Hepatocyte (in vitro differentiated cells): ENCODE measurements at regions not wholly inside any gene's neighbourhood (a gene's known extent, or its start where the extent isn't known, plus 50 kb on each side); places are given as distances from the start of the nearest gene placed in this dataset.
"Not testable (repeated sequence)": the region's sequence is repeated elsewhere in the genome, so short reads cannot be mapped to it uniquely, and the experiment has no call there.

ENCODE experiments used
- DNase-seq: peaks from one replicate; pipeline ENCODE4 v3.0.0-alpha.2; 2016; ENCODE audit warnings: low spot score
- H2AFZ ChIP-seq: fragments of 200-600 bp; sonication (generic); 2 replicates; pipeline ENCODE4 v1.6.0; 2016; ENCODE audit warnings: antibody characterized with exemption, mild to moderate bottlenecking
- H3K27ac ChIP-seq: fragments of 200-600 bp; sonication (generic); 2 replicates; pipeline ENCODE4 v1.5.1; 2016; ENCODE audit warnings: mild to moderate bottlenecking
- H3K27me3 ChIP-seq: fragments of 200-600 bp; sonication (generic); 2 replicates; pipeline ENCODE4 v1.6.1; 2016
- H3K36me3 ChIP-seq: fragments of 200-600 bp; sonication (generic); replicated peaks from 2 replicates; pipeline ENCODE4 v1.5.1; 2016; ENCODE audit warnings: low read depth; ENCODE audit not compliant: insufficient read depth
- H3K4me1 ChIP-seq: fragments of 200-600 bp; sonication (generic); 2 replicates; pipeline ENCODE4 v1.5.1; 2016; ENCODE audit warnings: mild to moderate bottlenecking, moderate library complexity; ENCODE audit not compliant: insufficient read depth
- H3K4me2 ChIP-seq: fragments of 200-600 bp; sonication (generic); 2 replicates; pipeline ENCODE4 v1.6.0; 2016
- H3K4me3 ChIP-seq: fragments of 200-600 bp; sonication (generic); 2 replicates; pipeline ENCODE4 v1.5.1; 2016; ENCODE audit warnings: mild to moderate bottlenecking
- H3K79me2 ChIP-seq: fragments of 200-600 bp; sonication (generic); 2 replicates; pipeline ENCODE4 v1.6.0; 2017; ENCODE audit warnings: mild to moderate bottlenecking
- H3K9me2 ChIP-seq: fragments of 200-600 bp; sonication (generic); replicated peaks from 2 replicates; pipeline ENCODE4 v1.6.0; 2017; ENCODE audit warnings: mild to moderate bottlenecking; ENCODE audit not compliant: insufficient read depth
- H3K9me3 ChIP-seq: fragments of 200-600 bp; sonication (generic); 2 replicates; pipeline ENCODE4 v1.5.1; 2016; ENCODE audit warnings: low read depth, mild to moderate bottlenecking
- H4K20me1 ChIP-seq: fragments of 200-600 bp; sonication (generic); 2 replicates; pipeline ENCODE4 v1.6.0; 2016; ENCODE audit warnings: mild to moderate bottlenecking; ENCODE audit not compliant: insufficient read depth, poor library complexity, severe bottlenecking
- CTCF ChIP-seq: fragments of 200-600 bp; sonication (generic); IDR thresholded peaks from 2 replicates; pipeline ENCODE4 v1.5.1; 2016; ENCODE audit warnings: antibody characterized with exemption, mild to moderate bottlenecking; ENCODE audit not compliant: poor library complexity
- EZH2 ChIP-seq: fragments of 200-600 bp; sonication (generic); IDR thresholded peaks from 2 replicates; pipeline ENCODE4 v1.6.1; 2016; ENCODE audit warnings: antibody characterized with exemption, mild to moderate bottlenecking, borderline replicate concordance
- EZH2phosphoT487 ChIP-seq: fragments of 200-600 bp; sonication (generic); IDR thresholded peaks from one replicate; pipeline ENCODE4 v1.6.1; 2018; ENCODE audit warnings: antibody characterized with exemption, mild to moderate bottlenecking, low read depth, moderate library complexity; ENCODE audit not compliant: unreplicated experiment, severe bottlenecking
- WGBS: methylation state at CpG from one replicate; pipeline ENCODE4 v1.1.6; 2016; ENCODE audit warnings: low lambda C conversion rate; ENCODE audit errors: missing lambda C conversion rate; 5-methylcytosine and 5-hydroxymethylcytosine counted together

- Histone ChIP-seq H3K4me3 (no peak overlapping the region), H3K9me3 (no peaks in the 10 kb centered on the region), H2AFZ (no peak overlapping the region), H4K20me1 (no peaks in the 10 kb centered on the region), H3K27me3 (no peaks in the 10 kb centered on the region), H3K36me3 (no peaks in the 10 kb centered on the region), H3K4me1 (no peaks in the 10 kb centered on the region), H3K27ac (no peak overlapping the region), H3K79me2 (no peaks in the 10 kb centered on the region), H3K9me2 (no peaks in the 10 kb centered on the region), H3K4me2 (no peak overlapping the region)
- WGBS = 79% methylated on average over 14 of the region's 14 CpGs
- TF ChIP-seq CTCF = no peak
- TF ChIP-seq EZH2phosphoT487 = no peak
- no peak for TF ChIP-seq EZH2
- no peak for DNase-seq
These were observed 94.3 kb upstream of the YWHAQ start for GRCh38 chr2:9725106-9725505.

- not testable (repeated sequence) for H3K4me1 ChIP-seq, H3K36me3 ChIP-seq, H3K27ac ChIP-seq, H4K20me1 ChIP-seq, H3K4me2 ChIP-seq, H3K9me2 ChIP-seq, H3K79me2 ChIP-seq, H3K4me3 ChIP-seq, H2AFZ ChIP-seq, H3K9me3 ChIP-seq, H3K27me3 ChIP-seq, DNase-seq
- WGBS = 100% methylated on average over 3 of the region's 3 CpGs
These were observed 95.2 kb upstream of the YWHAQ start for GRCh38 chr2:9726016-9726415.

GRCh38 chr2:9730523-9730922 lies 99.7 kb upstream of the YWHAQ start:
- not testable (repeated sequence) for H3K9me3 ChIP-seq, H3K9me2 ChIP-seq, H3K79me2 ChIP-seq, H3K4me2 ChIP-seq, H3K4me1 ChIP-seq, H2AFZ ChIP-seq, H3K27me3 ChIP-seq, H3K4me3 ChIP-seq, H3K27ac ChIP-seq, H3K36me3 ChIP-seq, H4K20me1 ChIP-seq, DNase-seq
- 83% methylated on average over 4 of the region's 4 CpGs for WGBS

- peaks cover 4% of the 10 kb centered on the region for H3K9me3 ChIP-seq
These were observed 102.0 kb upstream of the YWHAQ start for GRCh38 chr2:9732824-9733223.

More at GRCh38 chr2:9732824-9733223, 102.0 kb upstream of the YWHAQ start:
- no peak for DNase-seq
- Histone ChIP-seq H3K27ac (no peak overlapping the region), H2AFZ (no peak overlapping the region), H3K4me3 (no peak overlapping the region), H3K27me3 (no peaks in the 10 kb centered on the region), H3K79me2 (no peaks in the 10 kb centered on the region), H3K4me1 (no peaks in the 10 kb centered on the region), H3K9me2 (no peaks in the 10 kb centered on the region), H3K36me3 (no peaks in the 10 kb centered on the region), H4K20me1 (no peaks in the 10 kb centered on the region), H3K4me2 (no peak overlapping the region)
- TF ChIP-seq EZH2phosphoT487 (no peak), CTCF (no peak), EZH2 (no peak)
- 90% methylated on average over 3 of the region's 3 CpGs for WGBS
